ENCODE measurements at regions not wholly inside any gene's neighbourhood (a gene's known extent, or its start where the extent isn't known, plus 50 kb on each side); places are given as distances from the start of the nearest gene placed in this dataset.

GRCh38 chr12:89872922-89873630, 164.4 kb upstream of the ATP2B1 start:
- no peak overlapping the region for H3K27ac ChIP-seq (ENCODE audit: control insufficient read depth, insufficient read depth)
- ChIA-PET RAD21 (ENCODE audit: unreplicated experiment) (interaction anchor here (0.9 kb wide), 1 partner anchor 164 kb away, joined by 3 read pairs; no protein-coding TSS in a partner anchor), POLR2A (interaction anchor here (1.0 kb wide), 1 partner anchor 10 kb away, joined by 3 read pairs; no protein-coding TSS in a partner anchor), SMC1A (ENCODE audit: uncharacterized antibody, unreplicated experiment) (interaction anchor here (0.8 to 1.7 kb wide), 7 partner anchors 7 to 330 kb away, joined by 3 to 5 read pairs (median 3); no protein-coding TSS in a partner anchor), CTCF (interaction anchor here (1.3 to 1.4 kb wide), 2 partner anchors 9 to 26 kb away, joined by 5 to 6 read pairs; no protein-coding TSS in a partner anchor)
- H3K4me2 ChIP-seq (ENCODE audit: control insufficient read depth, insufficient read depth), result no peak overlapping the region
- WGBS (ENCODE audit: insufficient coverage, insufficient replicate concordance, low lambda C conversion rate, missing lambda C conversion rate), result 47% methylated on average over 6 of the region's 6 CpGs
- ATAC-seq (no peak), FAIRE-seq (no peak), DNase-seq (ENCODE audit: low read depth, low spot score) (no peak)
- no peaks in the 10 kb centered on the region for H3K27me3 ChIP-seq (replicated peaks in 1 of 2; ENCODE audit: control insufficient read depth in 2 of 2, insufficient read depth in 2 of 2, low read length in 1 of 2)
- H3K36me3 ChIP-seq (ENCODE audit: control insufficient read depth in 2 of 2, insufficient read depth in 2 of 2, low read length in 1 of 2), result no peaks in the 10 kb centered on the region
- H3K4me3 ChIP-seq, result no peak overlapping the region
- peaks cover 5% of the 10 kb centered on the region for H3K9me3 ChIP-seq (replicated peaks; ENCODE audit: control insufficient read depth, insufficient read depth, low read length)
- in situ Hi-C loops (cut with MboI), result no loop called here
- H3K9ac ChIP-seq (ENCODE audit: control insufficient read depth, insufficient read depth, low read length), result no peak overlapping the region
- H2AFZ ChIP-seq (ENCODE audit: control insufficient read depth, low read depth, low read length), result no peak overlapping the region
- no TSS peak for BruUV-seq (replicated peaks)
- no peaks in the 10 kb centered on the region for H3K79me2 ChIP-seq (ENCODE audit: control insufficient read depth, insufficient read depth, low read length)
- intact Hi-C loops (cut with micrococcal nuclease; ENCODE audit: unreplicated experiment), result no loop called here
- no peaks in the 10 kb centered on the region for H4K20me1 ChIP-seq (ENCODE audit: control insufficient read depth, insufficient read depth)
- peaks cover 4% of the 10 kb centered on the region; the same call in 1 of the 2 replicates for H3K4me1 ChIP-seq (ENCODE audit: control insufficient read depth, insufficient read depth, low read length)
- TF ChIP-seq, protein P1, sequence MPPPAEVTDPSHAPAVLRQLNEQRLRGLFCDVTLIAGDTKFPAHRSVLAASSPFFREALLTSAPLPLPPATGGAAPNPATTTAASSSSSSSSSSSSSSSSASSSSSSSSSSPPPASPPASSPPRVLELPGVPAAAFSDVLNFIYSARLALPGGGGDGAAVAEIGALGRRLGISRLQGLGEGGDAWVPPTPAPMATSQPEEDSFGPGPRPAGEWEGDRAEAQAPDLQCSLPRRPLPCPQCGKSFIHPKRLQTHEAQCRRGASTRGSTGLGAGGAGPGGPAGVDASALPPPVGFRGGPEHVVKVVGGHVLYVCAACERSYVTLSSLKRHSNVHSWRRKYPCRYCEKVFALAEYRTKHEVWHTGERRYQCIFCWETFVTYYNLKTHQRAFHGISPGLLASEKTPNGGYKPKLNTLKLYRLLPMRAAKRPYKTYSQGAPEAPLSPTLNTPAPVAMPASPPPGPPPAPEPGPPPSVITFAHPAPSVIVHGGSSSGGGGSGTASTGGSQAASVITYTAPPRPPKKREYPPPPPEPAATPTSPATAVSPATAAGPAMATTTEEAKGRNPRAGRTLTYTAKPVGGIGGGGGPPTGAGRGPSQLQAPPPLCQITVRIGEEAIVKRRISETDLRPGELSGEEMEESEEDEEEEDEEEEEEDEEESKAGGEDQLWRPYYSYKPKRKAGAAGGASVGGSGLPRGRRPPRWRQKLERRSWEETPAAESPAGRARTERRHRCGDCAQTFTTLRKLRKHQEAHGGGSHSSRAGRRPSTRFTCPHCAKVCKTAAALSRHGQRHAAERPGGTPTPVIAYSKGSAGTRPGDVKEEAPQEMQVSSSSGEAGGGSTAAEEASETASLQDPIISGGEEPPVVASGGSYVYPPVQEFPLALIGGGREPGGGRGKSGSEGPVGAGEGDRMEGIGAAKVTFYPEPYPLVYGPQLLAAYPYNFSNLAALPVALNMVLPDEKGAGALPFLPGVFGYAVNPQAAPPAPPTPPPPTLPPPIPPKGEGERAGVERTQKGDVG (CRISPR knock-in tag; IDR thresholded peaks at IDR 0.05), result no peak
- TF ChIP-seq HDGF (IDR thresholded peaks at IDR 0.05) (no peak), CEBPZ (IDR thresholded peaks at IDR 0.05; ENCODE audit: low read depth, low read length) (no peak), ZNF274 (IDR thresholded peaks at IDR 0.05; ENCODE audit: insufficient read depth, insufficient read length) (no peak), IKZF2 (IDR thresholded peaks at IDR 0.05) (no peak), POU2F2 (IDR thresholded peaks at IDR 0.05; ENCODE audit: borderline replicate concordance, low read depth, low read length) (no peak), IRF4 (IDR thresholded peaks at IDR 0.05; ENCODE audit: low read depth, low read length) (no peak), HDAC6 (IDR thresholded peaks at IDR 0.05; ENCODE audit: unreplicated experiment) (no peak), NR2F1 (conservative IDR thresholded peaks at IDR 0.05) (no peak), NFYB (IDR thresholded peaks at IDR 0.05; ENCODE audit: insufficient read depth, low read depth, low read length) (no peak), SMAD1 (IDR thresholded peaks at IDR 0.05; ENCODE audit: low read depth, partially characterized antibody) (no peak), WRNIP1 (IDR thresholded peaks at IDR 0.05; ENCODE audit: borderline replicate concordance, low read depth, low read length) (no peak), MTA3 (IDR thresholded peaks at IDR 0.05; ENCODE audit: borderline replicate concordance, low read length) (no peak)
- TF ChIP-seq, protein P2, sequence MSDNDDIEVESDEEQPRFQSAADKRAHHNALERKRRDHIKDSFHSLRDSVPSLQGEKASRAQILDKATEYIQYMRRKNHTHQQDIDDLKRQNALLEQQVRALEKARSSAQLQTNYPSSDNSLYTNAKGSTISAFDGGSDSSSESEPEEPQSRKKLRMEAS (IDR thresholded peaks at IDR 0.05; ENCODE audit: low read depth, low read length), result no peak

All from GM12878 (cell line).